ENCODE measurements at regions not wholly inside any gene's neighbourhood (a gene's known extent, or its start where the extent isn't known, plus 50 kb on each side); places are given as distances from the start of the nearest gene placed in this dataset.
A peak's percentile ranks its signal among the peaks of the same experiment; 100 is the strongest.

GRCh38 chr3:150183678-150184425 lies 213.2 kb upstream of the PFN2 start:
- peak overlapping the region; percentile 37; the same call in 1 of the 2 replicates for H3K9ac ChIP-seq (ENCODE audit: low read length)
- POLR2A ChIA-PET: interaction anchor here (1.0 to 1.4 kb wide), 2 partner anchors 214 to 217 kb away, joined by 4 to 5 read pairs; no protein-coding TSS in a partner anchor
- peak; percentile 98 for ATAC-seq

More at GRCh38 chr3:150183678-150184425, 213.2 kb upstream of the PFN2 start:
- no peaks in the 10 kb centered on the region for H3K36me3 ChIP-seq (ENCODE audit: control insufficient read depth in 1 of 2, insufficient read depth in 2 of 2, low read length in 2 of 2)
- DNase-seq (ENCODE audit: low read depth, low spot score): peak; percentile 70
- RAD21 ChIA-PET (ENCODE audit: low non-redundant PET in 1 of 2, low total read pairs in 2 of 2, uncharacterized antibody in 2 of 2, unreplicated experiment in 2 of 2): interaction anchor here (0.7 to 1.1 kb wide), 3 partner anchors 214 to 217 kb away, joined by 4 read pairs; partner anchors contain the start of gene PFN2 (in 1 of the 2)
- no peaks in the 10 kb centered on the region for H3K79me2 ChIP-seq (ENCODE audit: insufficient read depth, low read length)
- H2AFZ ChIP-seq (ENCODE audit: low read depth, low read length, poor library complexity, severe bottlenecking): peak overlapping the region; percentile 95
- no peak overlapping the region for H3K27ac ChIP-seq (ENCODE audit: low read depth, low read length)
- H3K9me3 ChIP-seq (ENCODE audit: control insufficient read depth in 1 of 2, insufficient read depth in 1 of 2, low read depth in 1 of 2, low read length in 2 of 2): no peaks in the 10 kb centered on the region
- no peaks in the 10 kb centered on the region for H3K9me2 ChIP-seq (ENCODE audit: insufficient read depth)
- H3K27me3 ChIP-seq (ENCODE audit: insufficient read depth, low read length): no peaks in the 10 kb centered on the region
- BruUV-seq (replicated peaks): no TSS peak
- H3K4me2 ChIP-seq (ENCODE audit: low read length): peak overlapping the region; percentile 79
- intact Hi-C loops (cut with micrococcal nuclease): loop anchor here (1.0 to 2.0 kb wide), 2 partner anchors 217 to 247 kb away; no protein-coding TSS in a partner anchor
- H3K4me1 ChIP-seq (ENCODE audit: control insufficient read depth in 1 of 2, insufficient read depth in 2 of 2, low read length in 2 of 2): peaks cover 5 to 15% of the 10 kb centered on the region in 2 experiments; a peak in 3 of 4 replicates
- CTCF ChIA-PET: interaction anchor here (0.6 to 3.0 kb wide), 21 partner anchors 10 to 418 kb away, joined by 3 to 47 read pairs (median 4); partner anchors contain the start of gene PFN2
- H4K20me1 ChIP-seq (ENCODE audit: insufficient read depth): no peaks in the 10 kb centered on the region
- peak overlapping the region; percentile 29 to 50 for H3K4me3 ChIP-seq (replicated peaks in 1 of 2; ENCODE audit: low read depth in 1 of 2, low read length in 2 of 2)
- TF ChIP-seq EZH2 (IDR thresholded peaks at IDR 0.05) (no peak), CBX3 (IDR thresholded peaks at IDR 0.05; ENCODE audit: low read depth) (peak; percentile 38; the same call in 1 of the 2 replicates), CTCF (IDR thresholded peaks at IDR 0.05 in 2 of 3, conservative IDR thresholded peaks at IDR 0.05 in 1 of 3; ENCODE audit: borderline replicate concordance in 1 of 3, insufficient read depth in 1 of 3, low read depth in 2 of 3, low read length in 2 of 3) (peak; percentile 62 to 70 (median 70); a peak in 5 of 6 replicates), TCF7L2 (IDR thresholded peaks at IDR 0.05; ENCODE audit: borderline replicate concordance, extremely low read depth, insufficient read depth, insufficient read length) (peak; percentile 34), RAD21 (IDR thresholded peaks at IDR 0.05; ENCODE audit: low read depth) (peak; percentile 92), ATF3 (IDR thresholded peaks at IDR 0.05) (no peak), MAX (IDR thresholded peaks at IDR 0.05) (peak; percentile 62), YY1 (IDR thresholded peaks at IDR 0.05; ENCODE audit: extremely low read depth, insufficient replicate concordance, low read depth, low read length) (peak; percentile 15), POLR2AphosphoS5 (IDR thresholded peaks at IDR 0.05; ENCODE audit: low read depth, low read length) (no peak)

Measured in HCT116 (cell line).